ENCODE measurements at regions not wholly inside any gene's neighbourhood (a gene's known extent, or its start where the extent isn't known, plus 50 kb on each side); places are given as distances from the start of the nearest gene placed in this dataset.
"Not testable (repeated sequence)": the region's sequence is repeated elsewhere in the genome, so short reads cannot be mapped to it uniquely, and the experiment has no call there.

DNA sequence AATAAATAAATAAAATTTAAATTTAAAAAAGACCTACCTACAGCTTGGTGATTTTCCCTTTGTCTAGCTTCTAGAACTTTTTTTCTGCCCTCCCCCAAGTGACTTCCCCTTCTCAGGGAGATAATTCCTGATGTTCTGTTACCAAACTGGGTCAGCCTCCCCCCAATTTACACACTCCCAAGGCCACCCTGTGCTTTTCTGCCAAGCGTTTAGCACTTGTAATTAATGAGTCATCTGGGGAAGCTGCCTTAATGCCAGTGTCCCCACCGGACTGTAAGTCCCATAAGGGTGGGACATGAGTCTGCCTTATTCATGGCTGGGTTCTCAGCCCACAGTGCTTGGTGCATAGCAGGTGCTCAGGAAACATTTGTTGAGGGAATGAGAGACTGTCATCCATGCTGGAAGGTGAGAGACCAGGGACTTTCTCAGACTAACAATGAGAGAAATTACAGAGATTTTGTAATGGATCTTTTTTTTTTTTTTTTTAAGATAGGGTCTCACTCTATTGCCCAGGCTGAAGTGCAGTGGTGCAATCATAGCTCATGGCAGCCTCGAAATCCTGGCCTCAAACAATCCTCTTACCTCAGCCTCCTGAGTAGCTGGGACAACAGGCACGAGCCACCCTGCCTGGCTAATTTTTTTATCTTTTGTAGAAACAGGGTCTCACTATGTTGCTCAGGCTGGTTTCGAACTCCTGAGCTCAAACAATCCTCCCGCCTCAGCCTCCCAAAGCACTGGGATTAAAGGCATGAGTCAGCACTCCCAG is 106.8 kb downstream of the PHETA1 start:
- no peak overlapping the region for H2AFZ ChIP-seq
- no peaks in the 10 kb centered on the region for H3K27me3 ChIP-seq (ENCODE audit: control insufficient read depth, insufficient read depth, low read length)
- TF ChIP-seq, protein P1, sequence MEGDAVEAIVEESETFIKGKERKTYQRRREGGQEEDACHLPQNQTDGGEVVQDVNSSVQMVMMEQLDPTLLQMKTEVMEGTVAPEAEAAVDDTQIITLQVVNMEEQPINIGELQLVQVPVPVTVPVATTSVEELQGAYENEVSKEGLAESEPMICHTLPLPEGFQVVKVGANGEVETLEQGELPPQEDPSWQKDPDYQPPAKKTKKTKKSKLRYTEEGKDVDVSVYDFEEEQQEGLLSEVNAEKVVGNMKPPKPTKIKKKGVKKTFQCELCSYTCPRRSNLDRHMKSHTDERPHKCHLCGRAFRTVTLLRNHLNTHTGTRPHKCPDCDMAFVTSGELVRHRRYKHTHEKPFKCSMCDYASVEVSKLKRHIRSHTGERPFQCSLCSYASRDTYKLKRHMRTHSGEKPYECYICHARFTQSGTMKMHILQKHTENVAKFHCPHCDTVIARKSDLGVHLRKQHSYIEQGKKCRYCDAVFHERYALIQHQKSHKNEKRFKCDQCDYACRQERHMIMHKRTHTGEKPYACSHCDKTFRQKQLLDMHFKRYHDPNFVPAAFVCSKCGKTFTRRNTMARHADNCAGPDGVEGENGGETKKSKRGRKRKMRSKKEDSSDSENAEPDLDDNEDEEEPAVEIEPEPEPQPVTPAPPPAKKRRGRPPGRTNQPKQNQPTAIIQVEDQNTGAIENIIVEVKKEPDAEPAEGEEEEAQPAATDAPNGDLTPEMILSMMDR (IDR thresholded peaks at IDR 0.05): no peak
- no peak overlapping the region for H3K4me2 ChIP-seq (ENCODE audit: low read length)
- H3K27ac ChIP-seq: no peak overlapping the region
- H3K9ac ChIP-seq: no peak overlapping the region
- H3K79me2 ChIP-seq: no peaks in the 10 kb centered on the region
- H3K4me3 ChIP-seq (ENCODE audit: low read depth, low read length): no peak overlapping the region
- no peaks in the 10 kb centered on the region for H3K4me1 ChIP-seq
- H3K36me3 ChIP-seq (ENCODE audit: control insufficient read depth, insufficient read depth, low read length): no peaks in the 10 kb centered on the region
- H3K9me3 ChIP-seq (ENCODE audit: control insufficient read depth, low read length): no peaks in the 10 kb centered on the region

DNA sequence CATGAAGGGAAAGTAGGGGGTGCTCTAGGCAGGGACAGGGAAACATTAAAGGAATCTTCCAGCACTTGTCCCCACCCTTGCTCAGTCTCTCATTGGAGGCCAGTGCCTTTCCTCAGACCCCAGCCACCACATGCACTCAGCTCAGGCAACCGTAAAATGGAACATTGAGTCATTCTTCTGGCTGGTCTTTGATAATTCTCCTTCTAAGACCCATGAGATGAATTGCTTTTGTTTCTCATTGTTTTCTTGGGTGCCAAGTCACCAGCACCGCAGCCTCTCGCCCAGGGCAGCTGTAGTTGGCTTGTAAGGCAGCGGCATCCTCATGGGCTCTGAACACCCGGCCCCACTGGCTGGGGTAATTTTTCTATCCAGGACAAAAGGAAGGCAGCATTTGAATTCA is 108.2 kb downstream of the PHETA1 start:
- no peak overlapping the region for H3K4me2 ChIP-seq (ENCODE audit: low read length)
- H2AFZ ChIP-seq: no peak overlapping the region
- H3K9ac ChIP-seq: no peak overlapping the region
- TF ChIP-seq, protein P1 (IDR thresholded peaks at IDR 0.05): no peak
- no peaks in the 10 kb centered on the region for H3K4me1 ChIP-seq
- no peaks in the 10 kb centered on the region for H3K27me3 ChIP-seq (ENCODE audit: control insufficient read depth, insufficient read depth, low read length)
- no peaks in the 10 kb centered on the region for H3K36me3 ChIP-seq (ENCODE audit: control insufficient read depth, insufficient read depth, low read length)
- no peaks in the 10 kb centered on the region for H3K79me2 ChIP-seq
- H3K9me3 ChIP-seq (ENCODE audit: control insufficient read depth, low read length): no peaks in the 10 kb centered on the region
- H3K4me3 ChIP-seq (ENCODE audit: low read depth, low read length): no peak overlapping the region
- H3K27ac ChIP-seq: no peak overlapping the region

DNA sequence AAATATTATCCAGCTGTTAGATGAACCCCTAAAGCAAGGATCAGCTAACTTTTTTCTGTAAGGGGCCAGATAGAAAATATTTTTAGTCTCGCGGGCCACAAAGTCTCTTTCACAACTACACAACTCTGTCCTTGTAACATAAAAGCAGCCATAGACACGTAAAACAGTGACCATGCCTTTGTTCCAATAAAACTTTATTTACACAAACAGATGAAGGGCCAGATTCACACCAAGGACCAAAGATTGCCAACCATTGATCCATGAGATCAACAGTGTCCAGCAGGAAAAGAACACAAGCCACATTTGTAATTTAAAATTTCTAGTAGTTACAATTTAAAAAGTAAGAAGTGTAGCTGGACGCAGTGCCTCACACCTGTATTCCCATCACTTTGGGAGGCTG is 109.7 kb downstream of the PHETA1 start:
- Histone ChIP-seq H3K36me3 (ENCODE audit: control insufficient read depth, insufficient read depth, low read length) (no peaks in the 10 kb centered on the region), H2AFZ (no peak overlapping the region), H3K9ac (no peak overlapping the region), H3K27me3 (ENCODE audit: control insufficient read depth, insufficient read depth, low read length) (no peaks in the 10 kb centered on the region), H3K4me3 (ENCODE audit: low read depth, low read length) (no peak overlapping the region), H3K4me1 (no peaks in the 10 kb centered on the region), H3K9me3 (ENCODE audit: control insufficient read depth, low read length) (no peaks in the 10 kb centered on the region), H3K79me2 (no peaks in the 10 kb centered on the region), H3K27ac (no peak overlapping the region), H3K4me2 (ENCODE audit: low read length) (no peak overlapping the region)
- TF ChIP-seq, protein P1 (IDR thresholded peaks at IDR 0.05): no peak

DNA sequence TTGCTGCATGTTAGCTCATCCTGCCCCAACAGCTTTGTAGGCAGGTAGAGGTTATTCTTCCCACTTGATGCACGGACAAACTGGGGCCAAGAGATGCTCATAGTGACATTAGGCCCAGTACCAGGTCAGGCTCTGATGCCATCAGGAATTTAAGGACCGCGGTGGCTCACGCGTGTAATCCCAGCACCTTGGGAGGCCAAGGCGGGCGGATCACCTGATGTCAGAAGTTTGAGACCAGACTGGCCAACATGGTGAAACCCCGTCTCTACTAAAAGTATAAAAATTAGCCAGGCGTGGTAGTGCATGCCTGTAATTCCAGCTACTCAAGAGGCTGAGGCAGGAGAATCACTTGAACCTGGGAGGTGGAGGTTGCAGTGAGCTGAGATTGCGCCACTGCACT is 110.8 kb downstream of the PHETA1 start:
- H3K9ac ChIP-seq; H3K4me1 ChIP-seq; H3K36me3 ChIP-seq (ENCODE audit: control insufficient read depth, insufficient read depth, low read length); H3K27ac ChIP-seq; H3K9me3 ChIP-seq (ENCODE audit: control insufficient read depth, low read length); H3K4me3 ChIP-seq (ENCODE audit: low read depth, low read length); H3K27me3 ChIP-seq (ENCODE audit: control insufficient read depth, insufficient read depth, low read length); H3K4me2 ChIP-seq (ENCODE audit: low read length); H2AFZ ChIP-seq; H3K79me2 ChIP-seq: not testable (repeated sequence)

DNA sequence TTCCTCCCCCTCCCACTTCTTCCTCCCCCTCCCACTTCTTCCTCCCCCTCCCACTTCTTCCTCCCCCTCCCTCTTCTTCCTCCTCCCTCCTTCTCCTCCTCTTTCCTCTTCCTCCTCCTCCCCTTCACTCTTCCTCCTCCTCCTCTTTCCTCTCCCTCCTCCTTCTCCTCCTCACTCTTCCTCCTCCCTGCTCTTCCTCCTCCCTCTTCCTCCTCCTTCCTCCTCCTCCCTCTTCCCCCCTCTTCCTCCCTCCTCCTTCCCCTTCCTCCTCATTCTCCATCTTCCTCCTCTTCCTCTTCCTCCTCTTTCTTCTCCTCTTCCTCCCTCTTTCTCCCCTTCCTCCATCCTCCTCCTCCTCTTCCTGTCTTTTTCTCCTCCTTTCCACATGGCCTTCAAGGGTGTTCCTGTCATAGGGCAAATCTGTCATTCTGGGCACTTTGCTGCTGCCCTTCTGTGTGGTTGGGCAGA is 111.4 kb downstream of the PHETA1 start:
- Histone ChIP-seq H3K9ac (no peak overlapping the region), H2AFZ (no peak overlapping the region), H3K4me3 (ENCODE audit: low read depth, low read length) (no peak overlapping the region), H3K9me3 (ENCODE audit: control insufficient read depth, low read length) (no peaks in the 10 kb centered on the region), H3K4me1 (no peaks in the 10 kb centered on the region), H3K79me2 (no peaks in the 10 kb centered on the region), H3K27me3 (ENCODE audit: control insufficient read depth, insufficient read depth, low read length) (no peaks in the 10 kb centered on the region), H3K36me3 (ENCODE audit: control insufficient read depth, insufficient read depth, low read length) (no peaks in the 10 kb centered on the region), H3K4me2 (ENCODE audit: low read length) (no peak overlapping the region), H3K27ac (no peak overlapping the region)
- TF ChIP-seq, protein P1 (IDR thresholded peaks at IDR 0.05): no peak
